ENCODE measurements at regions not wholly inside any gene's neighbourhood (a gene's known extent, or its start where the extent isn't known, plus 50 kb on each side); places are given as distances from the start of the nearest gene placed in this dataset.

DNA sequence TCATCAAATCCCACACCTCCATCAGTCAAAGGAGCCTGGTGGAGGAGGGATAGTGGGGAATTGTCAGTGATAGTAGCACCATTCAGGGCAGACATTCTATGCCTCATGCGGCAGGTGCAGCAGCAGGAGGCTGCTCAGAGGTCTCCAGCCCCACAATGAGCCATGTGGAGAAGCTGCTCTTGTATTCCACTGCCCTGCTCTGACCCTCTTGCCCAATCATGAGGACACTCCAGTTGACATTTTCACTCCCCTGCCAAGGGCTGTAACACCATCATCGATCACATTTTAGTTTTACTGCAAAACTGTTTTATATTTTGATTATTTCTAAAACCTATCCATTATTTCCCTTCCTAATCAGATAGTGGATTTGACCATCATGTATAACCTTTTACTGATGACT lies 487.6 kb upstream of the KLHL29 start:
- Histone ChIP-seq H3K36me3 (ENCODE audit: control insufficient read depth, insufficient read depth, low read length) (no peaks in the 10 kb centered on the region), H3K4me3 (ENCODE audit: low read depth, low read length) (no peak overlapping the region), H3K27me3 (ENCODE audit: control insufficient read depth, insufficient read depth, low read length) (no peaks in the 10 kb centered on the region)
- DNase-seq (ENCODE audit: low read depth), result no peak
- TF ChIP-seq, protein P1, sequence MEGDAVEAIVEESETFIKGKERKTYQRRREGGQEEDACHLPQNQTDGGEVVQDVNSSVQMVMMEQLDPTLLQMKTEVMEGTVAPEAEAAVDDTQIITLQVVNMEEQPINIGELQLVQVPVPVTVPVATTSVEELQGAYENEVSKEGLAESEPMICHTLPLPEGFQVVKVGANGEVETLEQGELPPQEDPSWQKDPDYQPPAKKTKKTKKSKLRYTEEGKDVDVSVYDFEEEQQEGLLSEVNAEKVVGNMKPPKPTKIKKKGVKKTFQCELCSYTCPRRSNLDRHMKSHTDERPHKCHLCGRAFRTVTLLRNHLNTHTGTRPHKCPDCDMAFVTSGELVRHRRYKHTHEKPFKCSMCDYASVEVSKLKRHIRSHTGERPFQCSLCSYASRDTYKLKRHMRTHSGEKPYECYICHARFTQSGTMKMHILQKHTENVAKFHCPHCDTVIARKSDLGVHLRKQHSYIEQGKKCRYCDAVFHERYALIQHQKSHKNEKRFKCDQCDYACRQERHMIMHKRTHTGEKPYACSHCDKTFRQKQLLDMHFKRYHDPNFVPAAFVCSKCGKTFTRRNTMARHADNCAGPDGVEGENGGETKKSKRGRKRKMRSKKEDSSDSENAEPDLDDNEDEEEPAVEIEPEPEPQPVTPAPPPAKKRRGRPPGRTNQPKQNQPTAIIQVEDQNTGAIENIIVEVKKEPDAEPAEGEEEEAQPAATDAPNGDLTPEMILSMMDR (IDR thresholded peaks at IDR 0.05; ENCODE audit: insufficient read depth, low read length, poor library complexity, severe bottlenecking), result no peak

DNA sequence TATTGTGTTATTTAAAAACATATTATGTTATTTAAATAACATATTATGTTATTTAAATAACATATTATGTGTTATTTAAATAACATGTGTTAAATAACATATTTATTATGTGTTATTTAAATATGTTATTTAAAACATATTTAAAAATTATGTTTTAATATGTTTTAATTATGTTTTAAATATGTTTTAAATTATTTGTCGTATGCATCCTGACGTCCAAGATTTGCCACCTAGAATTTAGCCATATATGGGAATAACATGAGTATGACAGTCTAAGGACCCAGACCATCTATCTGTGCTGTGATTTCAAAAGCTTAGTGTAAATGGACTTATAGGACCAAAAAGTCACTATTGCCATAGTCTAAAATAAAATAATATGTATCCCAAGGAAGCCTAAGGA lies 484.3 kb upstream of the KLHL29 start:
- TF ChIP-seq, protein P1 (IDR thresholded peaks at IDR 0.05; ENCODE audit: insufficient read depth, low read length, poor library complexity, severe bottlenecking), result no peak
- Histone ChIP-seq H3K27me3 (ENCODE audit: control insufficient read depth, insufficient read depth, low read length) (no peaks in the 10 kb centered on the region), H3K4me3 (ENCODE audit: low read depth, low read length) (no peak overlapping the region), H3K36me3 (ENCODE audit: control insufficient read depth, insufficient read depth, low read length) (no peaks in the 10 kb centered on the region)
- no peak for DNase-seq (ENCODE audit: low read depth)

DNA sequence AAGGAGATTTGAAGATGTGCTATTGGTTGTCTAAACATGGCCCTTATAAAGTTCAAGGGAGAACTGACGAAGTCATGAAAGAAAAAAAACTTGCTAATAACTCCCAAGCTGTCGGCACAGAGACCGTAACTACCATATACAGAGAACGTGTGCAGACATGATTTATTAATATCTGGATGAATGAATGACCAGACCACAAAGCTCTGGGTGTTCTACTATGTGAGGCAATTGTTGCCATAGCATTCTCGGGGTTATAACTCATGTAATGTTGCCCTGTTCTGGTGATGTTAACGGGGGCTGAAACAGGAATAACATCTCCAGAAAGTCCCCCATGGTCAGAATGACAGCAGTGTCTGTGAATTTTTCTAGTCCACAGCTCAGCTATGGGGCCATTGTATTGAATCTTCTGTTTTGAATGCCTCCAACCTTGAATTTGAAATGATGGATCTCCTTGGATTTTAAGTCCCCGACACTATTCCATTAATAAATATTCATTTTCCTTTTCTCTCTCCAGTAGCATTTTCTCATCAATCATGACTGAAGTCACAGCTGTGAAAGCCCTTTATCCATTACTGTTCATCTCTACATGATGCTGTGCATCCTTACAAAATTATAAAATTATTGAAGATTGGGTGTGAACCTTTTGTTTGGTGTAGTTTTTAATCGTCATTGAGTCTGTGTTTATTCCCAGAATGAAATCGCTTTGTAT lies 483.4 kb upstream of the KLHL29 start:
- H3K36me3 ChIP-seq (ENCODE audit: control insufficient read depth, insufficient read depth, low read length), result no peaks in the 10 kb centered on the region
- TF ChIP-seq, protein P1 (IDR thresholded peaks at IDR 0.05; ENCODE audit: insufficient read depth, low read length, poor library complexity, severe bottlenecking), result no peak
- DNase-seq (ENCODE audit: low read depth), result no peak

DNA sequence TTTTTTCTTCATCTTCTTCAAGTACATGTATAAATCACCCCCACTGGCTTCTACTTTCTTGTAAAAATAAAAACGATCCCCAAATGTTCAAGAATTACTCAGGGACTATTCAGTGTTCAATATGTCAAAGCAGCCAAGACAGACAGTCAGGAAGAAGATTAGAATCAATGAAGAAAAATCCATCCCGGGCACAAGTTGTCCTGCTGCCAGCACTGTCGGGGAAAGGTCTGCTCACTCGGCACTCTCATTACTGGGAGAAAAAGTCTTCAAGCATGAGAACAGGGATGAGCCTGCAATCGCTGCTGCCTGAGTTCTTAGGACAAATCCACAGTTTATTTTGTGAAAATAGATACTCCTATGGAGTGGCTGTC lies 482.8 kb upstream of the KLHL29 start:
- DNase-seq (ENCODE audit: low read depth), result no peak
- Histone ChIP-seq H3K4me3 (ENCODE audit: low read depth, low read length) (no peak overlapping the region), H3K27me3 (ENCODE audit: control insufficient read depth, insufficient read depth, low read length) (no peaks in the 10 kb centered on the region), H3K36me3 (ENCODE audit: control insufficient read depth, insufficient read depth, low read length) (no peaks in the 10 kb centered on the region)
- TF ChIP-seq, protein P1 (IDR thresholded peaks at IDR 0.05; ENCODE audit: insufficient read depth, low read length, poor library complexity, severe bottlenecking), result no peak

More for the DNA sequence above, 483.4 kb upstream of the KLHL29 start:
- H3K27me3 ChIP-seq (ENCODE audit: control insufficient read depth, insufficient read depth, low read length), result no peaks in the 10 kb centered on the region
- no peak overlapping the region for H3K4me3 ChIP-seq (ENCODE audit: low read depth, low read length)

DNA sequence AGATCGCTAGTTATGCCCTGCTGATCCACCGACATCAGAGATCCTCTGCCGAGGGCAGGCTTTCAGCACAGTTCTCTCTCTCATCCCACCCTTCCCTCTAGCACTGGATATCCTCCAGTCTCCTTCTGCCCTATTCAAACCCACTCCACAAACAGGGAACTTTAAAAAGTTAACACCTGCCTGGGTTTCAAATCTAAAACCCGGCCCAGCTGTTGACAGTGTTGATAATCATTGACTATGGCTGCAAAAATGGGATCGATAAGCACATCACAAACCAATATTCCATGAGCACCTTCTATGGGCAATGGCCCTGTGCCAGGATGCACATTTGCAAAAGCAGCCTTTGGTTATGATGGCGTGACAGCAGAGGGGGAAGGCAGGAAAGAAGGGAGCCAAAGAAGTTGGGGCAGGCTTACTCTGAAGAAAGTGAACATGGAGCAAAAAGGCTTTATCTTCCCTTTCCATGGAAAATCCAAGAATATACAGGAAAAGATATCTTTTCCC lies 482.3 kb upstream of the KLHL29 start:
- no peak for DNase-seq (ENCODE audit: low read depth)
- TF ChIP-seq, protein P1 (IDR thresholded peaks at IDR 0.05; ENCODE audit: insufficient read depth, low read length, poor library complexity, severe bottlenecking), result no peak
- H3K36me3 ChIP-seq (ENCODE audit: control insufficient read depth, insufficient read depth, low read length), result no peaks in the 10 kb centered on the region
- no peak overlapping the region for H3K4me3 ChIP-seq (ENCODE audit: low read depth, low read length)
- no peaks in the 10 kb centered on the region for H3K27me3 ChIP-seq (ENCODE audit: control insufficient read depth, insufficient read depth, low read length)

DNA sequence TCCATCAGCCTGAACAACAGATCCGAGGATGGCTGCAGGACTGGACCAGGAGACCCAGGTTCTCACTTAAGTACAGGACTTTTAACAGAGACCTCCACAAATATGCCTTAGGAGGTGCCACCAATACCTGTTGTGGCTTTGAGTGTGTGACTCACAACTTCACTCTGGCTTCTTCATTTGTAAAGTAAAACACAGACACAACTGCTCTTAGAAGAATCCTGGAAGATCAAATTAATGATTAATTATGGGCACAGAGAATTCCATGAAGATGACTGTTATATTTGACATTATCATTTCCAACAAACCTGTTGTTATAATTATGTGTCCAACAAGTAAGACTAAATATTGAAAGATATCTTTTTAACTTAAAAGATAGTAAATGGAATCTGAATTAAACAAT lies 481.4 kb upstream of the KLHL29 start:
- Histone ChIP-seq H3K4me3 (ENCODE audit: low read depth, low read length) (no peak overlapping the region), H3K36me3 (ENCODE audit: control insufficient read depth, insufficient read depth, low read length) (no peaks in the 10 kb centered on the region), H3K27me3 (ENCODE audit: control insufficient read depth, insufficient read depth, low read length) (no peaks in the 10 kb centered on the region)
- TF ChIP-seq, protein P1 (IDR thresholded peaks at IDR 0.05; ENCODE audit: insufficient read depth, low read length, poor library complexity, severe bottlenecking), result no peak
- no peak for DNase-seq (ENCODE audit: low read depth)

Measured in kidney epithelial cell (primary cell).